GM10266 (cell line): ENCODE measurements at regions not wholly inside any gene's neighbourhood (a gene's known extent, or its start where the extent isn't known, plus 50 kb on each side); places are given as distances from the start of the nearest gene placed in this dataset.
"Not testable (repeated sequence)": the region's sequence is repeated elsewhere in the genome, so short reads cannot be mapped to it uniquely, and the experiment has no call there.

Source experiments
- DNase-seq: peaks from one replicate; pipeline ENCODE4 v3.0.0; 2012; ENCODE audit errors: extremely low spot score
- CTCF ChIP-seq: IDR thresholded peaks from 2 replicates; pipeline ENCODE4 v1.5.1; 2012; ENCODE audit warnings: mild to moderate bottlenecking, low read depth; ENCODE audit not compliant: control insufficient read depth, insufficient read depth; ENCODE audit errors: missing control alignments

GRCh38 chr16:29136046-29136696, 151.3 kb downstream of the LAT start:
- DNase-seq, result not testable (repeated sequence)

GRCh38 chr16:29135098-29135497, 150.2 kb downstream of the LAT start:
- DNase-seq, result not testable (repeated sequence)

GRCh38 chr16:29133681-29134430, 149.0 kb downstream of the LAT start:
- not testable (repeated sequence) for DNase-seq

- DNase-seq, result not testable (repeated sequence)
These were observed 148.0 kb downstream of the LAT start for GRCh38 chr16:29132869-29133268.

GRCh38 chr16:29132444-29132843, 147.6 kb downstream of the LAT start:
- not testable (repeated sequence) for DNase-seq

GRCh38 chr16:29130901-29131851, 146.3 kb downstream of the LAT start:
- not testable (repeated sequence) for DNase-seq

- not testable (repeated sequence) for DNase-seq
These were observed 145.4 kb downstream of the LAT start for GRCh38 chr16:29130131-29130711.

GRCh38 chr16:29129458-29130038, 144.7 kb downstream of the LAT start:
- DNase-seq, result not testable (repeated sequence)

- DNase-seq, result not testable (repeated sequence)
These were observed 144.0 kb downstream of the LAT start for GRCh38 chr16:29128732-29129457.

GRCh38 chr16:29127806-29128420, 143.1 kb downstream of the LAT start:
- not testable (repeated sequence) for DNase-seq

GRCh38 chr16:29126616-29127015, 141.8 kb downstream of the LAT start:
- TF ChIP-seq CTCF, result no peak

GRCh38 chr16:29126057-29126494, 141.2 kb downstream of the LAT start:
- TF ChIP-seq CTCF, result no peak
- DNase-seq, result no peak

More at GRCh38 chr16:29126616-29127015, 141.8 kb downstream of the LAT start:
- no peak for DNase-seq
